SK-N-SH (cell line): ENCODE measurements at regions not wholly inside any gene's neighbourhood (a gene's known extent, or its start where the extent isn't known, plus 50 kb on each side); places are given as distances from the start of the nearest gene placed in this dataset.

Experiments used
- CTCF ChIA-PET: fragments of 300-600, 350-600 bp; formaldehyde crosslinking; extraction: SDS; loops from one replicate; lab custom pipeline; 2021; lab: Yijun Ruan, JAX
- POLR2A ChIA-PET: fragments of 350-600 bp; sonication (Branson Sonifier 250); formaldehyde crosslinking; extraction: SDS; loops from one replicate; lab custom pipeline; 2020; ENCODE audit warnings: antibody characterized with exemption, inconsistent platforms; lab: Yijun Ruan, JAX
- DNase-seq: peaks from one replicate; pipeline ENCODE4 v3.0.0; 2012
- H2AFZ ChIP-seq: fragments of 200-600 bp; sonication (generic); 2 replicates; pipeline ENCODE4 v1.8.1; 2016; ENCODE audit warnings: antibody characterized with exemption, mild to moderate bottlenecking, low read depth
- H3F3A ChIP-seq: fragments of 200-600 bp; sonication (generic); replicated peaks from 2 replicates; pipeline ENCODE3; 2016; ENCODE audit warnings: antibody characterized with exemption, mild to moderate bottlenecking; ENCODE audit not compliant: insufficient read depth
- H3K27ac ChIP-seq, 2 experiments: fragments of 200-500 bp in 1 of 2; fragments of 200-600 bp in 1 of 2; sonication (Bioruptor generic) in 1 of 2; sonication (generic), shearing (Covaris generic) in 1 of 2; 2 replicates each; pipeline versions ENCODE4 v1.5.1 to v1.6.1; 2014 to 2016; ENCODE audit warnings: low read depth in 2 of 2, inconsistent platforms in 1 of 2, low read length in 1 of 2, mild to moderate bottlenecking in 1 of 2, mixed read lengths in 1 of 2
- H3K27me3 ChIP-seq: fragments of 200-600 bp; sonication (generic), shearing (Covaris generic); 2 replicates; pipeline ENCODE4 v1.6.1; 2016; ENCODE audit warnings: mixed run types; ENCODE audit not compliant: insufficient read depth
- H3K36me3 ChIP-seq, 2 experiments: fragments of 200-500 bp in 1 of 2; fragments of 200-600 bp in 1 of 2; sonication (Bioruptor generic) in 1 of 2; sonication (generic) in 1 of 2; replicated peaks in 1 of 2; 2 replicates each; pipeline versions ENCODE3 to v1.5.1; 2014 to 2016; ENCODE audit warnings: low read length in 1 of 2, mild to moderate bottlenecking in 1 of 2; ENCODE audit not compliant: insufficient read depth in 2 of 2, control insufficient read depth in 1 of 2
- H3K4me1 ChIP-seq, 2 experiments: fragments of 200-500 bp in 1 of 2; fragments of 200-600 bp in 1 of 2; sonication (Bioruptor generic) in 1 of 2; sonication (generic), shearing (Covaris generic) in 1 of 2; 2 replicates each; pipeline versions ENCODE4 v1.5.1 to v1.6.1; 2014 to 2016; ENCODE audit warnings: low read depth in 1 of 2, low read length in 1 of 2, mixed run types in 1 of 2; ENCODE audit not compliant: insufficient read depth in 2 of 2, control insufficient read depth in 1 of 2
- H3K4me2 ChIP-seq: fragments of 200-600 bp; sonication (generic), shearing (Covaris generic); 2 replicates; pipeline ENCODE4 v1.6.1; 2017; ENCODE audit warnings: mixed run types
- H3K4me3 ChIP-seq, 2 experiments: fragments of 200-500 bp in 1 of 2; fragments of 200-600 bp in 1 of 2; sonication (Bioruptor generic) in 1 of 2; sonication (generic), shearing (Covaris generic) in 1 of 2; 2 replicates each; pipeline versions ENCODE4 v1.5.1 to v1.8.1; 2014 to 2016; ENCODE audit warnings: low read depth in 2 of 2, inconsistent platforms in 1 of 2, low read length in 1 of 2, mild to moderate bottlenecking in 1 of 2, mixed read lengths in 1 of 2, moderate library complexity in 1 of 2
- H3K79me2 ChIP-seq: fragments of 200-600 bp; sonication (generic); 2 replicates; pipeline ENCODE4 v1.8.1; 2017; ENCODE audit warnings: mild to moderate bottlenecking; ENCODE audit not compliant: insufficient read depth
- H3K9ac ChIP-seq: fragments of 200-600 bp; sonication (generic); 2 replicates; pipeline ENCODE4 v1.6.1; 2017; ENCODE audit warnings: mixed run types
- H3K9me2 ChIP-seq: fragments of 200-600 bp; sonication (generic); 2 replicates; pipeline ENCODE4 v1.6.1; 2017; ENCODE audit warnings: mixed run types
- H3K9me3 ChIP-seq: fragments of 200-600 bp; sonication (generic); 2 replicates; pipeline ENCODE4 v1.6.1; 2017; ENCODE audit warnings: mixed run types, mild to moderate bottlenecking, moderate library complexity
- H4K20me1 ChIP-seq: fragments of 200-600 bp; sonication (generic); 2 replicates; pipeline ENCODE4 v1.6.1; 2017; ENCODE audit warnings: mild to moderate bottlenecking, mixed run types; ENCODE audit not compliant: insufficient read depth
- EP300 ChIP-seq, 2 experiments: IDR thresholded peaks; 2 replicates each; pipeline versions ENCODE4 v1.4.0 to v1.6.1; 2012; ENCODE audit warnings: borderline replicate concordance in 1 of 2, low read depth in 1 of 2, low read length in 1 of 2
- FOSL2 ChIP-seq: IDR thresholded peaks from 2 replicates; pipeline ENCODE4 v1.4.0; 2012; ENCODE audit warnings: low read depth, mild to moderate bottlenecking, moderate library complexity, borderline replicate concordance
- FOXM1 ChIP-seq: IDR thresholded peaks from 2 replicates; pipeline ENCODE4 v1.4.0; 2012; ENCODE audit warnings: low read depth, mild to moderate bottlenecking
- MAX ChIP-seq: IDR thresholded peaks from 2 replicates; pipeline ENCODE4 v1.4.0; 2012; ENCODE audit warnings: low read depth
- MXI1 ChIP-seq: IDR thresholded peaks from 2 replicates; pipeline ENCODE4 v1.6.1; 2012; ENCODE audit warnings: mild to moderate bottlenecking, low read depth, low read length, improper control_type of control experiment
- NFIC ChIP-seq: IDR thresholded peaks from 2 replicates; pipeline ENCODE4 v1.4.0; 2012; ENCODE audit warnings: borderline replicate concordance
- PBX3 ChIP-seq: IDR thresholded peaks from 2 replicates; pipeline ENCODE4; 2012
- POLR2AphosphoS5 ChIP-seq: IDR thresholded peaks from 2 replicates; pipeline ENCODE4 v1.6.1; 2012; ENCODE audit warnings: low read depth, low read length
- RCOR1 ChIP-seq: fragments of 150-350 bp; IDR thresholded peaks from 2 replicates; pipeline ENCODE4 v1.6.1; 2017; ENCODE audit warnings: antibody characterized with exemption, low read length
- RFX5 ChIP-seq: IDR thresholded peaks from 2 replicates; pipeline ENCODE4 v1.6.1; 2012; ENCODE audit warnings: mild to moderate bottlenecking, improper control_type of control experiment, low read length
- TCF12 ChIP-seq: IDR thresholded peaks from 2 replicates; pipeline ENCODE4 v1.4.0; 2012
- USF1 ChIP-seq: IDR thresholded peaks from 2 replicates; pipeline ENCODE4 v1.4.0; 2012; ENCODE audit warnings: low read depth, borderline replicate concordance
- YY1 ChIP-seq: IDR thresholded peaks from 2 replicates; pipeline ENCODE4 v1.4.0; 2012; ENCODE audit warnings: low read depth, mild to moderate bottlenecking
- ZBTB33 ChIP-seq: IDR thresholded peaks from 2 replicates; pipeline ENCODE4 v1.4.0; 2012; ENCODE audit warnings: low read depth, borderline replicate concordance
- whole genome bisulfite sequencing: methylation state at CpG from one replicate; pipeline ENCODE4 v1.1.6; 2017; ENCODE audit warnings: low lambda C conversion rate; 5-methylcytosine and 5-hydroxymethylcytosine counted together

GRCh38 chr11:79744941-79745340 is 304.1 kb upstream of the TENM4 start (continued):
- TF ChIP-seq ZBTB33 (no peak), MAX (no peak), MXI1 (no peak), RCOR1 (no peak)

- CTCF ChIA-PET = no interaction called here
These were observed 301.3 kb upstream of the TENM4 start for GRCh38 chr11:79742176-79742575.

GRCh38 chr11:79739591-79739990 is 298.8 kb upstream of the TENM4 start:
- 20% methylated on average over 5 of the region's 5 CpGs for WGBS
- POLR2A ChIA-PET = no interaction called here
- no peak overlapping the region for H3K4me2 ChIP-seq

More at GRCh38 chr11:79742176-79742575, 301.3 kb upstream of the TENM4 start:
- TF ChIP-seq PBX3 (no peak), FOSL2 (no peak), POLR2AphosphoS5 (no peak), YY1 (no peak), FOXM1 (no peak), RFX5 (no peak), NFIC (no peak), USF1 (no peak), TCF12 (no peak)
- Histone ChIP-seq H3K4me1 (no peaks in the 10 kb centered on the region), H3K9ac (no peak overlapping the region), H3K27ac (no peak overlapping the region), H3K27me3 (no peaks in the 10 kb centered on the region), H3K4me2 (no peak overlapping the region), H3K9me3 (no peaks in the 10 kb centered on the region), H3F3A (no peaks in the 10 kb centered on the region), H3K79me2 (no peaks in the 10 kb centered on the region), H2AFZ (no peak overlapping the region), H4K20me1 (no peaks in the 10 kb centered on the region), H3K36me3 (no peaks in the 10 kb centered on the region), H3K9me2 (no peaks in the 10 kb centered on the region), H3K4me3 (no peak overlapping the region)
- DNase-seq = no peak
- 23% methylated on average over 2 of the region's 2 CpGs for WGBS
- POLR2A ChIA-PET = no interaction called here

More at GRCh38 chr11:79739591-79739990, 298.8 kb upstream of the TENM4 start:
- no peaks in the 10 kb centered on the region for H3K9me3 ChIP-seq
- no peak overlapping the region for H2AFZ ChIP-seq
- H3K79me2 ChIP-seq = no peaks in the 10 kb centered on the region
- H3K9ac ChIP-seq = no peak overlapping the region
- H3K36me3 ChIP-seq = no peaks in the 10 kb centered on the region
- H3K27me3 ChIP-seq = no peaks in the 10 kb centered on the region
- H3K4me1 ChIP-seq = no peaks in the 10 kb centered on the region
- H3K9me2 ChIP-seq = no peaks in the 10 kb centered on the region
- H3F3A ChIP-seq = no peaks in the 10 kb centered on the region
- CTCF ChIA-PET = interaction anchor here (0.5 kb wide), 1 partner anchor 35 kb away, joined by 3 read pairs; no protein-coding TSS in a partner anchor
- H3K4me3 ChIP-seq = no peak overlapping the region
- no peak for DNase-seq
- H3K27ac ChIP-seq = no peak overlapping the region
- TF ChIP-seq POLR2AphosphoS5 = no peak
- TF ChIP-seq EP300 (IDR thresholded peaks at IDR 0.05; ENCODE audit: borderline replicate concordance in 1 of 2, low read depth in 1 of 2, low read length in 1 of 2) = no peak
- no peaks in the 10 kb centered on the region for H4K20me1 ChIP-seq
